ENCODE measurements at regions not wholly inside any gene's neighbourhood (a gene's known extent, or its start where the extent isn't known, plus 50 kb on each side); places are given as distances from the start of the nearest gene placed in this dataset.

- intact Hi-C loops (cut with DNase I), result no loop called here
Measured at GRCh38 chr13:56888455-56888854, 252.3 kb upstream of the PRR20A start.

GRCh38 chr13:56893843-56894242 is 246.9 kb upstream of the PRR20A start:
- Histone ChIP-seq H3K27me3 (no peaks in the 10 kb centered on the region), H3K27ac (no peak overlapping the region), H3K4me1 (no peaks in the 10 kb centered on the region), H3K36me3 (no peaks in the 10 kb centered on the region), H3K4me3 (no peak overlapping the region), H3K9me3 (no peaks in the 10 kb centered on the region)
- TF ChIP-seq CTCF (IDR thresholded peaks at IDR 0.05), result no peak
- intact Hi-C loops (cut with DNase I), result no loop called here
- DNase-seq (no peak), ATAC-seq (no peak)

More at GRCh38 chr13:56888455-56888854, 252.3 kb upstream of the PRR20A start:
- no peak for TF ChIP-seq CTCF (IDR thresholded peaks at IDR 0.05)
- H3K27me3 ChIP-seq, result no peaks in the 10 kb centered on the region
- no peaks in the 10 kb centered on the region for H3K4me1 ChIP-seq
- no peak overlapping the region for H3K27ac ChIP-seq
- no peaks in the 10 kb centered on the region for H3K9me3 ChIP-seq
- DNase-seq (no peak), ATAC-seq (no peak)
- H3K4me3 ChIP-seq, result no peak overlapping the region
- H3K36me3 ChIP-seq, result no peaks in the 10 kb centered on the region

GRCh38 chr13:56900549-56901279 is 240.0 kb upstream of the PRR20A start:
- no peak for TF ChIP-seq CTCF (IDR thresholded peaks at IDR 0.05)
- H3K4me1 ChIP-seq, result no peaks in the 10 kb centered on the region
- H3K9me3 ChIP-seq, result no peaks in the 10 kb centered on the region
- H3K27me3 ChIP-seq, result no peaks in the 10 kb centered on the region
- H3K4me3 ChIP-seq, result no peak overlapping the region
- H3K36me3 ChIP-seq, result no peaks in the 10 kb centered on the region
- no peak overlapping the region for H3K27ac ChIP-seq
- DNase-seq (no peak), ATAC-seq (peak; percentile 10)
- intact Hi-C loops (cut with DNase I), result no loop called here

GRCh38 chr13:56902276-56902675 is 238.4 kb upstream of the PRR20A start:
- H3K4me1 ChIP-seq, result no peaks in the 10 kb centered on the region
- no peak overlapping the region for H3K27ac ChIP-seq
- H3K27me3 ChIP-seq, result no peaks in the 10 kb centered on the region
- no peak for TF ChIP-seq CTCF (IDR thresholded peaks at IDR 0.05)
- no peaks in the 10 kb centered on the region for H3K9me3 ChIP-seq
- no peak overlapping the region for H3K4me3 ChIP-seq
- H3K36me3 ChIP-seq, result no peaks in the 10 kb centered on the region
- DNase-seq (no peak), ATAC-seq (no peak)
- intact Hi-C loops (cut with DNase I), result no loop called here

GRCh38 chr13:56903710-56904282 is 236.9 kb upstream of the PRR20A start:
- no peak overlapping the region for H3K4me3 ChIP-seq
- H3K4me1 ChIP-seq, result no peaks in the 10 kb centered on the region
- TF ChIP-seq CTCF (IDR thresholded peaks at IDR 0.05), result no peak
- H3K27ac ChIP-seq, result no peak overlapping the region
- no peaks in the 10 kb centered on the region for H3K27me3 ChIP-seq
- intact Hi-C loops (cut with DNase I), result no loop called here
- H3K9me3 ChIP-seq, result no peaks in the 10 kb centered on the region
- no peak for DNase-seq
- no peak for ATAC-seq
- H3K36me3 ChIP-seq, result no peaks in the 10 kb centered on the region

Data from upper lobe of right lung (tissue), 1 donor.